ENCODE measurements at regions not wholly inside any gene's neighbourhood (a gene's known extent, or its start where the extent isn't known, plus 50 kb on each side); places are given as distances from the start of the nearest gene placed in this dataset.

GRCh38 chr2:147242445-147242844, 602.4 kb upstream of the ACVR2A start:
- CTCF ChIA-PET = no interaction called here
- H3K27me3 Mint-ChIP-seq (ENCODE audit: insufficient read depth, unreplicated experiment) = no peaks in the 10 kb centered on the region
- POLR2A ChIA-PET = no interaction called here
- no peaks in the 10 kb centered on the region for H3K9me3 Mint-ChIP-seq (ENCODE audit: unreplicated experiment)
- H3K27ac Mint-ChIP-seq (ENCODE audit: low read depth, unreplicated experiment) = no peak overlapping the region
- intact Hi-C loops (cut with micrococcal nuclease) = no loop called here
- TF ChIP-seq CTCF (IDR thresholded peaks at IDR 0.05; ENCODE audit: unreplicated experiment) = no peak
- no peak overlapping the region for H3K4me3 Mint-ChIP-seq (ENCODE audit: unreplicated experiment)
- no TSS peak for BruUV-seq (replicated peaks)
- no peaks in the 10 kb centered on the region for H3K36me3 Mint-ChIP-seq (ENCODE audit: insufficient read depth, unreplicated experiment)
- H3K4me1 Mint-ChIP-seq (ENCODE audit: insufficient read depth, unreplicated experiment) = no peaks in the 10 kb centered on the region
- no peak for DNase-seq (ENCODE audit: unreplicated experiment)

GRCh38 chr2:147236601-147237000, 608.2 kb upstream of the ACVR2A start:
- TF ChIP-seq CTCF (IDR thresholded peaks at IDR 0.05; ENCODE audit: unreplicated experiment) = no peak
- DNase-seq (ENCODE audit: unreplicated experiment) = no peak
- CTCF ChIA-PET = no interaction called here
- H3K9me3 Mint-ChIP-seq (ENCODE audit: unreplicated experiment) = no peaks in the 10 kb centered on the region
- no TSS peak for BruUV-seq (replicated peaks)
- POLR2A ChIA-PET = interaction anchor here (0.7 kb wide), 1 partner anchor 18 kb away, joined by 3 read pairs; no protein-coding TSS in a partner anchor
- H3K36me3 Mint-ChIP-seq (ENCODE audit: insufficient read depth, unreplicated experiment) = no peaks in the 10 kb centered on the region
- H3K4me3 Mint-ChIP-seq (ENCODE audit: unreplicated experiment) = no peak overlapping the region
- intact Hi-C loops (cut with micrococcal nuclease) = no loop called here
- H3K27ac Mint-ChIP-seq (ENCODE audit: low read depth, unreplicated experiment) = no peak overlapping the region
- H3K4me1 Mint-ChIP-seq (ENCODE audit: insufficient read depth, unreplicated experiment) = no peaks in the 10 kb centered on the region
- no peaks in the 10 kb centered on the region for H3K27me3 Mint-ChIP-seq (ENCODE audit: insufficient read depth, unreplicated experiment)

GRCh38 chr2:147232225-147232669, 612.6 kb upstream of the ACVR2A start:
- H3K9me3 Mint-ChIP-seq (ENCODE audit: unreplicated experiment) = no peaks in the 10 kb centered on the region
- no peak overlapping the region for H3K27ac Mint-ChIP-seq (ENCODE audit: low read depth, unreplicated experiment)

GRCh38 chr2:147231607-147232006, 613.2 kb upstream of the ACVR2A start:
- intact Hi-C loops (cut with micrococcal nuclease) = no loop called here
- Mint-ChIP-seq H3K4me1 (ENCODE audit: insufficient read depth, unreplicated experiment) (no peaks in the 10 kb centered on the region), H3K27me3 (ENCODE audit: insufficient read depth, unreplicated experiment) (no peaks in the 10 kb centered on the region), H3K9me3 (ENCODE audit: unreplicated experiment) (no peaks in the 10 kb centered on the region), H3K36me3 (ENCODE audit: insufficient read depth, unreplicated experiment) (no peaks in the 10 kb centered on the region), H3K4me3 (ENCODE audit: unreplicated experiment) (no peak overlapping the region), H3K27ac (ENCODE audit: low read depth, unreplicated experiment) (no peak overlapping the region)
- no peak for DNase-seq (ENCODE audit: unreplicated experiment)
- no TSS peak for BruUV-seq (replicated peaks)
- no peak for TF ChIP-seq CTCF (IDR thresholded peaks at IDR 0.05; ENCODE audit: unreplicated experiment)
- ChIA-PET POLR2A (no interaction called here), CTCF (no interaction called here)

More at GRCh38 chr2:147232225-147232669, 612.6 kb upstream of the ACVR2A start:
- intact Hi-C loops (cut with micrococcal nuclease) = no loop called here
- no peaks in the 10 kb centered on the region for H3K4me1 Mint-ChIP-seq (ENCODE audit: insufficient read depth, unreplicated experiment)
- DNase-seq (ENCODE audit: unreplicated experiment) = no peak
- ChIA-PET CTCF (no interaction called here), POLR2A (no interaction called here)
- H3K36me3 Mint-ChIP-seq (ENCODE audit: insufficient read depth, unreplicated experiment) = no peaks in the 10 kb centered on the region
- H3K27me3 Mint-ChIP-seq (ENCODE audit: insufficient read depth, unreplicated experiment) = no peaks in the 10 kb centered on the region
- no peak for TF ChIP-seq CTCF (IDR thresholded peaks at IDR 0.05; ENCODE audit: unreplicated experiment)
- no peak overlapping the region for H3K4me3 Mint-ChIP-seq (ENCODE audit: unreplicated experiment)
- BruUV-seq (replicated peaks) = no TSS peak

Data from MCF 10A (cell line).